ENCODE measurements at regions not wholly inside any gene's neighbourhood (a gene's known extent, or its start where the extent isn't known, plus 50 kb on each side); places are given as distances from the start of the nearest gene placed in this dataset.

GRCh38 chr12:105445249-105445648 is 114.8 kb downstream of the C12orf75 start:
- H3K9ac ChIP-seq (ENCODE audit: control insufficient read depth, insufficient read depth, low read length): no peak overlapping the region
- in situ Hi-C loops (cut with MboI): no loop called here
- intact Hi-C loops (cut with micrococcal nuclease; ENCODE audit: unreplicated experiment): no loop called here
- FAIRE-seq (no peak), DNase-seq (ENCODE audit: low read depth, low spot score) (no peak), ATAC-seq (no peak)
- H3K79me2 ChIP-seq (ENCODE audit: control insufficient read depth, insufficient read depth, low read length): no peaks in the 10 kb centered on the region
- POLR2A ChIA-PET: no interaction called here
- no peak overlapping the region for H2AFZ ChIP-seq (ENCODE audit: control insufficient read depth, low read depth, low read length)
- 0% methylated on average over 3 of the region's 3 CpGs for WGBS (ENCODE audit: insufficient coverage, insufficient replicate concordance, low lambda C conversion rate, missing lambda C conversion rate)
- H3K4me1 ChIP-seq (ENCODE audit: control insufficient read depth, insufficient read depth, low read length): no peaks in the 10 kb centered on the region
- H3K4me2 ChIP-seq (ENCODE audit: control insufficient read depth, insufficient read depth): no peak overlapping the region
- CTCF ChIA-PET: no interaction called here
- no peaks in the 10 kb centered on the region for H3K36me3 ChIP-seq (ENCODE audit: control insufficient read depth in 2 of 2, insufficient read depth in 2 of 2, low read length in 1 of 2)
- no TSS peak for BruUV-seq (replicated peaks)
- no peak overlapping the region for H3K27ac ChIP-seq (ENCODE audit: control insufficient read depth, insufficient read depth)
- H3K9me3 ChIP-seq (replicated peaks; ENCODE audit: control insufficient read depth, insufficient read depth, low read length): no peaks in the 10 kb centered on the region
- H4K20me1 ChIP-seq (ENCODE audit: control insufficient read depth, insufficient read depth): no peaks in the 10 kb centered on the region
- RAD21 ChIA-PET (ENCODE audit: unreplicated experiment): interaction anchor here (0.6 kb wide), 2 partner anchors 417 to 689 kb away, joined by 3 to 4 read pairs; no protein-coding TSS in a partner anchor
- TF ChIP-seq EP300 (IDR thresholded peaks at IDR 0.05; ENCODE audit: borderline replicate concordance in 1 of 2, control insufficient read depth in 1 of 2, low read depth in 2 of 2, low read length in 2 of 2) (no peak), BCL11A (IDR thresholded peaks at IDR 0.05; ENCODE audit: low read depth, low read length) (no peak), RB1 (IDR thresholded peaks at IDR 0.05; ENCODE audit: borderline replicate concordance) (no peak), HDGF (IDR thresholded peaks at IDR 0.05) (no peak), E2F4 (IDR thresholded peaks at IDR 0.05; ENCODE audit: low read depth, low read length) (no peak), NRF1 (conservative IDR thresholded peaks at IDR 0.05; ENCODE audit: low read depth, low read length) (no peak)
- SMC1A ChIA-PET (ENCODE audit: uncharacterized antibody, unreplicated experiment): interaction anchor here (0.8 to 0.9 kb wide), 2 partner anchors 10 to 422 kb away, joined by 3 to 4 read pairs; no protein-coding TSS in a partner anchor
- H3K27me3 ChIP-seq (replicated peaks in 1 of 2; ENCODE audit: control insufficient read depth in 2 of 2, insufficient read depth in 2 of 2, low read length in 1 of 2): peaks cover 0 to 2% of the 10 kb centered on the region in 2 experiments; a peak in 1 of 4 replicates
- H3K4me3 ChIP-seq: no peak overlapping the region

GRCh38 chr12:105445649-105446048 is 115.2 kb downstream of the C12orf75 start:
- FAIRE-seq: no peak
- WGBS (ENCODE audit: insufficient coverage, insufficient replicate concordance, low lambda C conversion rate, missing lambda C conversion rate): 0% methylated on average over 1 of the region's 1 CpG
- Histone ChIP-seq H3K79me2 (ENCODE audit: control insufficient read depth, insufficient read depth, low read length) (no peaks in the 10 kb centered on the region), H3K27ac (ENCODE audit: control insufficient read depth, insufficient read depth) (no peak overlapping the region), H4K20me1 (ENCODE audit: control insufficient read depth, insufficient read depth) (no peaks in the 10 kb centered on the region), H3K4me3 (no peak overlapping the region), H3K27me3 (replicated peaks in 1 of 2; ENCODE audit: control insufficient read depth in 2 of 2, insufficient read depth in 2 of 2, low read length in 1 of 2) (peaks cover 0 to 2% of the 10 kb centered on the region in 2 experiments; a peak in 1 of 4 replicates), H3K9me3 (replicated peaks; ENCODE audit: control insufficient read depth, insufficient read depth, low read length) (no peaks in the 10 kb centered on the region), H3K4me1 (ENCODE audit: control insufficient read depth, insufficient read depth, low read length) (no peaks in the 10 kb centered on the region), H3K4me2 (ENCODE audit: control insufficient read depth, insufficient read depth) (no peak overlapping the region), H2AFZ (ENCODE audit: control insufficient read depth, low read depth, low read length) (no peak overlapping the region), H3K9ac (ENCODE audit: control insufficient read depth, insufficient read depth, low read length) (no peak overlapping the region), H3K36me3 (ENCODE audit: control insufficient read depth in 2 of 2, insufficient read depth in 2 of 2, low read length in 1 of 2) (no peaks in the 10 kb centered on the region)
- ChIA-PET RAD21 (ENCODE audit: unreplicated experiment) (no interaction called here), POLR2A (no interaction called here), CTCF (no interaction called here), SMC1A (ENCODE audit: uncharacterized antibody, unreplicated experiment) (interaction anchor here (0.8 to 0.9 kb wide), 2 partner anchors 9 to 422 kb away, joined by 3 to 4 read pairs; no protein-coding TSS in a partner anchor)
- intact Hi-C loops (cut with micrococcal nuclease; ENCODE audit: unreplicated experiment): no loop called here
- in situ Hi-C loops (cut with MboI): no loop called here
- no peak for ATAC-seq
- no peak for DNase-seq (ENCODE audit: low read depth, low spot score)
- no TSS peak for BruUV-seq (replicated peaks)
- TF ChIP-seq KLF5 (IDR thresholded peaks at IDR 0.05; ENCODE audit: partially characterized antibody) (no peak), POLR2AphosphoS5 (IDR thresholded peaks at IDR 0.05; ENCODE audit: low read length) (no peak), POU2F2 (IDR thresholded peaks at IDR 0.05; ENCODE audit: borderline replicate concordance, low read depth, low read length) (no peak), CEBPZ (IDR thresholded peaks at IDR 0.05; ENCODE audit: low read depth, low read length) (no peak), KAT2A (conservative IDR thresholded peaks at IDR 0.05; ENCODE audit: control insufficient read depth, low read depth, low read length) (no peak), HCFC1 (IDR thresholded peaks at IDR 0.05; ENCODE audit: low read length) (no peak), PAX5 (IDR thresholded peaks at IDR 0.05; ENCODE audit: borderline replicate concordance, low read depth, low read length) (no peak), MTA2 (IDR thresholded peaks at IDR 0.05; ENCODE audit: low read depth) (no peak)
